ENCODE measurements at regions not wholly inside any gene's neighbourhood (a gene's known extent, or its start where the extent isn't known, plus 50 kb on each side); places are given as distances from the start of the nearest gene placed in this dataset.

- DNase-seq (ENCODE audit: low read depth) = no peak
- H3K4me3 ChIP-seq (ENCODE audit: low read length) = no peak overlapping the region
- no peak for TF ChIP-seq CTCF (IDR thresholded peaks at IDR 0.05; ENCODE audit: insufficient read depth, low read depth, low read length, missing control alignments)
Observed at GRCh38 chr15:26323566-26323965, 449.3 kb downstream of the GABRB3 start.

GRCh38 chr15:26318689-26319088, 454.2 kb downstream of the GABRB3 start:
- H3K4me3 ChIP-seq (ENCODE audit: low read length) = no peak overlapping the region
- no peak for TF ChIP-seq CTCF (IDR thresholded peaks at IDR 0.05; ENCODE audit: insufficient read depth, low read depth, low read length, missing control alignments)
- no peak for DNase-seq (ENCODE audit: low read depth)

GRCh38 chr15:26314577-26314976, 451.4 kb upstream of the ATP10A start:
- DNase-seq (ENCODE audit: low read depth) = no peak
- no peak for TF ChIP-seq CTCF (IDR thresholded peaks at IDR 0.05; ENCODE audit: insufficient read depth, low read depth, low read length, missing control alignments)

GRCh38 chr15:26311710-26312236, 448.6 kb upstream of the ATP10A start:
- H3K4me3 ChIP-seq (ENCODE audit: low read length) = no peak overlapping the region
- TF ChIP-seq CTCF (IDR thresholded peaks at IDR 0.05; ENCODE audit: insufficient read depth, low read depth, low read length, missing control alignments) = no peak
- DNase-seq (ENCODE audit: low read depth) = no peak

More at GRCh38 chr15:26314577-26314976, 451.4 kb upstream of the ATP10A start:
- H3K4me3 ChIP-seq (ENCODE audit: low read length) = no peak overlapping the region

GRCh38 chr15:26298659-26299170, 435.6 kb upstream of the ATP10A start:
- no peak overlapping the region for H3K4me3 ChIP-seq (ENCODE audit: low read length)
- DNase-seq (ENCODE audit: low read depth) = no peak
- TF ChIP-seq CTCF (IDR thresholded peaks at IDR 0.05; ENCODE audit: insufficient read depth, low read depth, low read length, missing control alignments) = no peak

GRCh38 chr15:26298010-26298658, 435.0 kb upstream of the ATP10A start:
- DNase-seq (ENCODE audit: low read depth) = no peak
- H3K4me3 ChIP-seq (ENCODE audit: low read length) = no peak overlapping the region
- no peak for TF ChIP-seq CTCF (IDR thresholded peaks at IDR 0.05; ENCODE audit: insufficient read depth, low read depth, low read length, missing control alignments)
